ENCODE measurements at regions not wholly inside any gene's neighbourhood (a gene's known extent, or its start where the extent isn't known, plus 50 kb on each side); places are given as distances from the start of the nearest gene placed in this dataset.
"Not testable (repeated sequence)": the region's sequence is repeated elsewhere in the genome, so short reads cannot be mapped to it uniquely, and the experiment has no call there.

DNA sequence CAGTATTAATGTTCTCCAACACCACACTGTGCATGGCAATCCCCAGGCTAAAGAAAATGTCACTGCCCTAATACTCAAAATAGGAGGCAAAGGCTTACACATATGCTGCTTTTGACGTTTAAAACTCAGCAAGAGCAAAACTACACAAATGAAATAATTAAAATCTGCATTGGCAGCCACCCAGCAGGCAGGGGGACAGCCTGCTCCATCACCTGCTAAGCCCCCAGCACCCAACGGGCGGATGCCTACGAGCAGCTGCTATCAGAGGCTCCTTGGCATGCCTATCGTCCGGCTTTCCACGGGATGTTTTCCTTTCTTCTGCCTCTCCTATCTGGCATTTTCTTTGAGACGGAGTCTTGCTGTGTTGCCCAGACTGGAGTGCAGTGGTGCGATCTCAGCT is 337.5 kb downstream of the SOX9 start:
- DNase-seq, result no peak

DNA sequence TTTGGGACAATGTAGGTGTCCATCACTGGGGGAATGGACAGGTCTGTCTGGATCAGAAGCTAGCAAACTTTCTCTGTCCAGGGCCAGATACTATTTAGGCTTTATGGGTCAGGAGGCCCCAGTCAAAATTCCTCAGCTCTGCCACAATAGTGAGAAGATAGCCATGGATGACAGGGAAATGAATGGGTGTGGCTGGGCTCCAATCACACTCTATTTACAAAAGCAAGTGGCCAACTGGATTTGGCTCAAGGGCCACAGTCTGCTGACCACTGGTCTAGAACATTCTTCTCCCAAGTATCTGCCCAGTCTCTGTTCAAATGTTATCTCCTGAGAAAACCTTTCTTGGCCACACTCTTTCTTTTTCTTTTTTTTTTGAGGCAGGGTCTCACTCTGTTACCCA is 339.9 kb downstream of the SOX9 start:
- no peak for DNase-seq

GRCh38 chr17:72461757-72462156 is 340.9 kb downstream of the SOX9 start:
- no peak for DNase-seq

DNA sequence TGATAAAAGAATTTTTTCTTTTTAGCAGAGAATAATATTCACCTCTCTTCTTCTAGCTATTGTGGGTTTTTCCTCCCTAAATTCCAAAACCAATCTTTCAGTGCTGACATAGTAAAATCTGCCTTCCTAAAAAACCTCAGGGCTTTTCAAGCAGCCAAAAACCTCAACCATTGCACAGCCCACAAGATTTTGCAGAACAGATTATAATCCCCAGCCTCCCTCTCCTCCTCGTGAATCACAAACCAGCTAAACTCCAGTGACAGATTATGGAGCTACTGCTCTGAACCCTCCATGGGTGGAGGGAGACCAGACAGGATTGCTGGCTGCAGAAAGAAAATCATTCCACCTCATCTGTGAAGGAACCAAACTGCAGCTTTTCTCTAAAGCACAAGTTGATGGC is 341.6 kb downstream of the SOX9 start:
- no peak for DNase-seq

DNA sequence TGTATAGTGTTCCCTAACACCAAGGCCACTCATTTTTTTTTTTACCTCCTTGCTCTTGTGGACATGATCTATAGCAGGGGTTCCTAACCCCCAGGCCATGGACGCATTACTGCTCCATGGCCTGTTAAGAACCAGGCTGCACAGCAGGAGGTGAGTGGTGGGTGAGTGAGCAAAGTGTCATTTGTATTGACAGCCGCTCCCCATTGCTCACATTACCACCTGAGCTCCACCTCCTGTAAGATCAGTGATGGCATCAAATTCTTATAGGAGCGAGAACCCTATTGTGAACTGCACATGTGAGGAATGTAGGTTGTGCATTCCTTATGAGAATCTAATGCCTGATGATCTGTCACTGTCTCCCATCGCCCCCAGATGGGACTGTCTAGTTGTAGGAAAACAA is 342.0 kb downstream of the SOX9 start:
- no peak for DNase-seq

- DNase-seq, result no peak
Observed at GRCh38 chr17:72463287-72464102, 342.7 kb downstream of the SOX9 start.

GRCh38 chr17:72464221-72464620 is 343.4 kb downstream of the SOX9 start:
- DNase-seq, result not testable (repeated sequence)

DNA sequence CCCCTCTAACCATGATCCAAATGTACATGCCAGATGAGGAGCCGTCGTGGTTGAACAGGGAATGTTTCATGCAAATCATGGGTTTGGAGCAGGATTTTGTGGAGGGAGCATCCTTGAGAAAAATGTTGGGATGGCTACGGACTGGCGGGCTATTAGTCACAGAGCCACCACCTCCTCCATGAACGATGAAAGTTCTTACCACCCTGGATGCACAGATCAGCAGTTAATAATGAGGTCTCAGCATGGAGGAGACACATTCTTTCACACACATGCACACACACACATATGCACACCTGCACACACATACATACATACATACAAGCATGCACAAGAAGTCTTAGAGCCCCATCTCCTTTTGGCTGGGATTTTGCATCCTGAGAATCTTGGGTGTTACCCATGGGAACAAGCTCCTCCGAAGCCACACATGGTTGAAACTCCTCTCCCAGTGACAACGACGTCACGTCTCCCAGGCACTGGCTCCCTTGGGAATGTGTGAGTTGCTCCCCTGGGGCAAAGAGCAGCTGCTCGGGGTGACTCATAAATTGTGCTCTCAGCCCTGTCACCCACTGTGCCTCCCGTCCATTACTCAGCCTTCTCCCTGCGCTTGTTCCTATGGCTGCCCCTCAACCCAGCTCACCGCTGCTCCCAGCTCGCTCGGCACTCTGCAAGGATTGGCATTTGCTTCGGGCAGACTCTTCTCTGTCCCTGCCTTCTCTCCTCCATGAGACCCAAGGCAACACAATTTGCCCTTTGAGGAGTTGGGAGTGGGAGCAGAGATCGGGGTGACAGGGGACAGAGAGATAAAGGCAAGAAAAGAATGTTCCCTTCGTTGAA is 344.6 kb downstream of the SOX9 start:
- no peak for DNase-seq

GRCh38 chr17:72466199-72466598 is 345.4 kb downstream of the SOX9 start:
- no peak for DNase-seq

GRCh38 chr17:72466606-72467005 is 345.8 kb downstream of the SOX9 start:
- no peak for DNase-seq

DNA sequence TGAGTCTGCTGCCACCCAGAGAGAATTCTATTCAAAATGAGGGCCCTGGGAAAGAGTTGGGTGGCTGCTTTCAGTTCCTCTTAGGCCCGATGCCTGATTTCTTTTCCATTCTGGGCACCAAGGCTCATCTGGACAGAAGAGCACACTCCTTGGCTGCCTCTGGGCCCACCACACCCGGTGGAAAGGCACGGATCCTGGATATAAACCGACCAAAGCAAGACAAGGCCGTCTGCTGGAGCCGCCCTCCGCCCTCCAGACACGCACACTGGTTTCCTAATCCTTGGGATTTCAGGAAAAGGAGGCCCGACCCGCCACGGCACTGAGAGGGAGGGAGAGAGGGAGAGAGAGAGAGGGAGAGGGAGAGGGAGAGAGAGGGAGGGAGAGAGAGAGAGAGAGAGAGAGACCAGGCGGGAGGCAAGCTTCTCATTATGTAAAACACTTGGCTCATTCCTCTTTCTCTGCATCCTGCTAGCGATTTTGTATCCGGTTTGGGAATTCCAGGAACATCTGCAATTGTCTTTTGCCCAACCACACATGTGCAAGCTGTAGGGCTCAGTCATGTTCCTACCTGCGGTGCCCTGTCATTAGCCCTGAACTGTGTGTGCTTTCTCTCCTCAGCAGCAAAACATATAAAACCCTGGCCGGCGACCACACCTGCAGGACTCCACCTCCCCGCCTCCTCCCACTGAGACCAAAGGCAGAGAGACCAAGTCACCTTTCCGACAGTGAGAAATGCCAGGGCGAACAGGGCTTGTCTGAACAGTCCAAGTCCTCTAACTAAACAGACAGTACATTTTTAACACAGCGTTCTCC is 347.2 kb downstream of the SOX9 start:
- no peak for DNase-seq

DNA sequence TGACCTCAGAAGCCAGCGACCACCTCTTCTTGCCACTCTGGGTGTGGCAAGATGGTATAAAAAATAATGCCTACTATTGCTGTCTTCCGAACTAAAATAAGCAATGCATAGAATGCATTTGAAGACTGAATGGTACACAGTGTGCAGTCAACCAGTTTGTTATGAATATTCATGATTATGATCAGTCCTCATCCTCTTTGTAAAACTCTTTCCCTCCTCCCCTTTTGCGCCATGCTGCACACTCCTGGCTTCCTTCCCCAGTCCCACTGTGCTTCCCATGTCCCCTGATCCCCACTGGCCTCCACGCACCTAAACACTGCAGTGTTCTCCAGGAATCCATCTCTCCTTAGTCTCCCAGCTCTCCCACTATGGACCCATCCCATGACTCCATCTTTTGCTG is 348.0 kb downstream of the SOX9 start:
- no peak for DNase-seq

DNA sequence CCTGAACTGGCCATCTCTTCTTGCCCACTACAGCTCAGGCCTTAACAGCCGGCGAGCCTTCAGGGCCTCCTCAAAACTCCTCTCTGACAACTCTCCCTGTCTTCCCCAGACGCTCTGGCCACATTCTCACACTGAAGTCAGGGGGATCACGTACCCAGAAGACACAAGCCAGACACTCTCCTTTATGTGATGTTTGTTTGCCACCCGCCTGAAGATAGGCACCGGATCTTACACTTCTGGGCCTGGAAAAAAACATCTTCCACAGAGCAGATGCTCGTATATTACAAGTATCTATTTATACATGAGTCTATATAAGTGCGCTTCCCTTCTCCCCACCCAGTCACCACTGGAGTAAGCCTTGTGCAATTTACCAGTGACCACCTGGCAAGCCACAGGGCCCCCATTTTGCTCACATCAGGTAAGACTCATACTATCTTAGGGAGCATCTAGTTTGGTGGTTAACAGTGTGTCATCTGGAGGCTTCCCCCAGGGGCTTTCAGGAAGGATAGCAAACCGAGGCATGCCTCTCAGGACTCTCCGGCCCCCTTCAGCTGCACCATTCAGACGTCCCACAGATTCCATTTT is 349.4 kb downstream of the SOX9 start:
- DNase-seq, result no peak

DNA sequence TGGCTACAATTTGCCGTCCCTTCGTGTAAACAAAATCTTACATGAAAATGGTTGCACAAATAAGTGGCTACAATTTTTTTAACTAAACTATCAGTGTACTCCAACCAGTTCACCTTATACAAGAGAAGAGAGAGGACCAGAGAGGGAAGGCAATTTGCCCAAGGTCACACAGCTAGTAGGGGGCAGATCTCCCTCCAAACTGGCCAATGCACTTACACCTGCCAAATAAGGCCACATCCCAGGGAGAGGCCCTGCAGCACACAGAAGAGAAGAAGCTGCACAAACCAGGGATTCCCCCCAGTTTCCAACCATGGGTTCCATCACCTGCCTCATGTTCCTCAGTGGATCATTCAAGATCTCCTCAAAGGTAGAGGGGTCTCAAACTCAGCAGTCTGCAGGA is 349.9 kb downstream of the SOX9 start:
- DNase-seq, result no peak

GRCh38 chr17:72471296-72471695 is 350.5 kb downstream of the SOX9 start:
- no peak for DNase-seq

DNA sequence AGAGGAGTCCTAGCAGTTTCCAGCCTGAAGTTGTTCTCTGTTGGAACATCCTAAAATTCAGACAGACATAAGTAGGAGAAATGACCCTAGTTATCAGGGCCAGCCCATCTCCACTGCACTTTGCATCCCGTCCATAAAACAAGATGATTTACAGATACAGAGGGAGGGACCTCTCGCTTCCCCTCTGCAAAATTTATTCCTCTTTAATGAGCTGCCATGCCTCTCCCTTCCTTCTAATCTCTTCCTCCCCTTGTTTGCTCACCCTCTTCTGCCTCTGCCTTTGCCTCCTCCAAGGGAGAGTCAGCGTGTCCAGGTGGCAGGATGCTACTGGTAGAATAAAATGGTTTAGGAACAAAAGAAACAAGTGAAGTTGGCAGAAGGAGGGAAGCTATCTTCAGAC is 351.3 kb downstream of the SOX9 start:
- no peak for DNase-seq

DNA sequence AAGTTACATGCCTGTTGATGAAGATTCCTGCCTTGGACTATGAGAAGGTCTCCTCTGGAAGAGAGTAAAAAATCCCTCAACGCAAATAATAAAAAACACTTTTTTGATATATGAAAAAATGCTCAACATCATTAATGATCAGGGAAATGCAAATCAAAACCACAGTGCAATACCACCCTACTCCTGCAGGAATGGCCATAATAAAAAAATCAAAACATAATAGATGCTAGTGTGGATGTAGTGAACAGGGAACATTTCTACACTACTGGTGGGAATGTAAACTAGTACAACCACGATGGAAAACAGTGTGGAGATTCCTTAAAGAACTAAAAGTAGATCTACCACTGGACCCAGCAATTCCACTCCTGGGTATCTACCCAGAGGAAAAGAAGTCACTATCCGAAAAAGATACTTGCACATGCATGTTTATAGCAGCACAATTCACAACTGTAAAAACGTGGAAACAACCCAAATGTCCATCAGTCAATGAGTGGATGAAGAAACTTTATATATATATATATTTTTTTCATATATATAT is 352.1 kb downstream of the SOX9 start:
- not testable (repeated sequence) for DNase-seq

- DNase-seq, result no peak
Observed at GRCh38 chr17:72474243-72474642, 353.4 kb downstream of the SOX9 start.

DNA sequence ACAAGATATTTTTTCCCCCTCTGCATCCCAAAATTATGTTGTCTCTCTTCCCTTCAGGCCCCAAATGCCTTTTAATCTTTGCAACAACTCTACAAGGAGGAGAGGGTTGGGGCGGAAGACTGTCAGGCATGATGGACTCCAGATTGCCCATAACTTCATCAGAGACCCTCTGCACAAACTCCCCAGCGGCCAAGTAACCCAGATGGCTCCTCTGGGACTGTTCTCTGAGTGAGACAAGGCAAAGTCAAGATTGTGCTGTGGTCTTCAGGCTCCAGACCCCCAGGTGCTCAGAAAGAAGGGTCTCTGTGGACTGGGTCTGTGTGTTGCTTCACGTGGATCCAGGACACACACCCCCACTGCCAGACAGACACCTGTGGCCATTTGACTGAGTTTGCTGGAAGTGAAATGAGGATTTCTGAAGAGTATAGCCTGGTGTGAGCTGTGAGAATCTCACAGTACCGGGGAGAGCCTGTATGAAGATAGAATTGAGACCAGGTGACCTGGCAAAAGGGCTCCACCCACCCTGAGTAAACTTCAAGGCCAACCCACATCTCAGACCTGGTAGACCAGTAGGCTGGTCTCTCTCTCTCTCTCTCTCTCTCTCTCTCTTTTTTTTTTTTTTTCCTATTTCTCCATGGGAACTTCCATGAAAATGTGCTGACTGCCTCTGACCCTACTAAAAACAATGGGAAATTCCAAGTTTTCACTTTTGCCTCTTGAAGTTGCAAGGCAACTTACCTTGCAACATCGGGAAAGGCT is 354.1 kb downstream of the SOX9 start:
- no peak for DNase-seq

DNA sequence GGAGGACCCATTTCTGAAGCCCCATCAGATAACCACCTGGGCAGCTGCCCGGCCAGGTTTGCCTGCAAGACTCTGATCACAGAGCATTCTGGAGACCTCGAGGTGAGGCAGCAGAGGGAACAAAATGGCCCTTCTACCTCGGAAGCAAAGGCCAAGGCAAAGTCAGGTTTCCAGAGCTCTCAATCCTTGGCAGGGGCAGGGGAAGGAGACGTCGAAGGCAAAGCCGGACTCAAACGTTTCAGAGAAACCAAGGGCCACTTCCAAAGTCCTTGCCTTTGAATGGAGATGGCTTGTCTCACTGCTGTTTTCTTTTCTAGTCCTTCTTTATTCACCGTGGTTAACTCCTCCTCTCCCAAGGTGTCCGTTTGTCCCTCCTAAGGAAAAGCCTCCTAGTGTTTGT is 355.3 kb downstream of the SOX9 start:
- DNase-seq, result no peak

- no peak for DNase-seq
Observed at GRCh38 chr17:72476575-72476986, 355.8 kb downstream of the SOX9 start.

DNA sequence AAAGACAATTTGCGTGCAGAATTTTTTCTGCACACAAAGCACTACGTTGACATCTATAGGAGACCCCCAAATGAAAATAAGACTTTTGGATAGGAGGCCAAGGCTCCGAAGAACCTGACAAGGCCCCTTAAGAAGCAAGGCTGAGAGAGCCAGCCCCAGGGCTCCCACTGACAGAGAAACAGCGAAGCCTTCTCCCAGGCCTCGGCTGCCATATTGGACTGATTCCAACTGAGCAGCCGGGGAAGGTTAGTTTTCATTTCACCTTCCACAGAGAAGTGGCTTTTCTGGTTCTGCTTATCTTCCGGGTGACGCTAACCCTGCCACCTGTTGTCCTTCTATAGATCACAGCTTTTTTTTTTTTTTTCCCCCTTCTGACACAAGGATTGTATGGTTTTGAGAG is 356.7 kb downstream of the SOX9 start:
- DNase-seq, result no peak
